SK-N-SH treated with all-trans-retinoic acid at 6 μM for 48 hours (cell line): ENCODE measurements at regions not wholly inside any gene's neighbourhood (a gene's known extent, or its start where the extent isn't known, plus 50 kb on each side); places are given as distances from the start of the nearest gene placed in this dataset.

Experiments
- BACH2 ChIP-seq: fragments of 250-450 bp; sonication (Bioruptor Pico); IDR thresholded peaks from 2 replicates; pipeline ENCODE4 v1.9.0; 2021; ENCODE audit warnings: mild to moderate bottlenecking, borderline replicate concordance
- GLIS3 ChIP-seq: fragments of 250-450 bp; sonication (Bioruptor Pico); IDR thresholded peaks from 2 replicates; pipeline ENCODE4 v1.5.0; 2020; ENCODE audit warnings: mild to moderate bottlenecking, moderate library complexity
- PPARA ChIP-seq: fragments of 250-450 bp; sonication (Bioruptor Pico); IDR thresholded peaks from 2 replicates; pipeline ENCODE4 v1.5.0; 2020; ENCODE audit warnings: mild to moderate bottlenecking, borderline replicate concordance
- ZC3H10 ChIP-seq: fragments of 250-450 bp; sonication (Bioruptor Pico); IDR thresholded peaks from 2 replicates; pipeline ENCODE4 v1.5.1; 2021; ENCODE audit warnings: mild to moderate bottlenecking, moderate library complexity
- ZFP30 ChIP-seq: fragments of 450-650 bp; formaldehyde crosslinking; IDR thresholded peaks from 2 replicates; pipeline ENCODE4 v1.5.0; 2022; ENCODE audit warnings: mild to moderate bottlenecking, moderate library complexity

DNA sequence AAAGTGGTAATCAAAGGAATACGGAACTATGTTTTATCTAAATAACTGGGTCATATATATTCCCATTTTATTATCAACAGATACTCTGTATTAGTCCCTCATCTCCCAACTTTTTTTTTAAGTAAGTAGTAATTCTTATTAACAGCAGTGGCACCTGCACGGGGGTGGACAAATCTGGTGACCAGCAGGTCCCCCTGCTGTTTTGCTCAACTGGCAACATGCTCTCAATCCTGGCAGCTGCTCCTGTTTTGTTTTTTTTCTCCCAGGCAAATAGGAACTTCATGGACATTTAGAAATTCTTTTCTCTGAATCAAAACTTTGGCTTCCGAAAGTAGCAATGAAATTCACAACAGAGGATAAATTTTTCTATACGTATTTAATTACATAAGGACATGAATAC is 193.5 kb downstream of the SS18 start:
- TF ChIP-seq ZC3H10 (CRISPR knock-in tag) = no peak
- no peak for TF ChIP-seq ZFP30 (CRISPR knock-in tag)
- TF ChIP-seq BACH2 (CRISPR knock-in tag) = no peak
- no peak for TF ChIP-seq GLIS3
- TF ChIP-seq PPARA (CRISPR knock-in tag) = no peak
